GM12878 (cell line): ENCODE measurements at regions not wholly inside any gene's neighbourhood (a gene's known extent, or its start where the extent isn't known, plus 50 kb on each side); places are given as distances from the start of the nearest gene placed in this dataset.

Experiments used
- ATAC-seq: fragments of 200-7000 bp; cut with Tn5 transposase; 3 replicates; pipeline ENCODE4 v1.9.1; 2020; ENCODE audit warnings: mild to moderate bottlenecking, moderate library complexity
- BruUV-seq: library from RNA; stranded (reverse); fragments of 400-500 nt; replicated peaks from 2 replicates; lab custom pipeline; 2021; lab: Mats Ljungman, UMichigan
- CTCF ChIA-PET: fragments of 300-600 bp; sonication (Branson Sonifier 250); formaldehyde crosslinking; extraction: SDS; loops from one replicate; lab custom pipeline; 2021; ENCODE audit warnings: inconsistent platforms; lab: Yijun Ruan, JAX
- POLR2A ChIA-PET: fragments of 350-600 bp; formaldehyde crosslinking; extraction: SDS; loops from one replicate; lab custom pipeline; 2021; ENCODE audit warnings: inconsistent platforms; lab: Charles Lee
- RAD21 ChIA-PET: fragments of 300-600 bp; sonication (Branson Sonifier 250); formaldehyde crosslinking; loops from one replicate; lab custom pipeline; 2023; ENCODE audit warnings: antibody characterized with exemption; ENCODE audit not compliant: unreplicated experiment; lab: Charles Lee
- SMC1A ChIA-PET: fragments of 300-600 bp; sonication (Branson Sonifier 250); formaldehyde crosslinking; loops from one replicate; lab custom pipeline; 2023; ENCODE audit not compliant: unreplicated experiment, uncharacterized antibody; lab: Charles Lee
- DNase-seq: peaks from one replicate; pipeline ENCODE4 v3.0.0-alpha.2; 2011; ENCODE audit warnings: low read depth, low spot score
- FAIRE-seq: peaks from 3 replicates; lab custom pipeline; 2011; peaks lifted over from hg19 to GRCh38; lab: Jason Lieb, UNC
- H2AFZ ChIP-seq: 2 replicates; pipeline ENCODE4 v1.6.0; 2011; ENCODE audit warnings: low read depth, low read length, control low read depth; ENCODE audit not compliant: control insufficient read depth
- H3K27ac ChIP-seq: 2 replicates; pipeline ENCODE4 v1.5.1; 2011; ENCODE audit warnings: control low read depth; ENCODE audit not compliant: control insufficient read depth, insufficient read depth
- H3K27me3 ChIP-seq, 2 experiments: replicated peaks in 1 of 2; 2 replicates each; pipeline versions ENCODE4 v1.6.0 to v1.6.1; 2011; ENCODE audit warnings: low read length in 1 of 2; ENCODE audit not compliant: control insufficient read depth in 2 of 2, insufficient read depth in 2 of 2
- H3K36me3 ChIP-seq, 2 experiments: 2 replicates each; pipeline ENCODE4 v1.5.1; 2011; ENCODE audit warnings: low read length in 1 of 2; ENCODE audit not compliant: control insufficient read depth in 2 of 2, insufficient read depth in 2 of 2
- H3K4me1 ChIP-seq: 2 replicates; pipeline ENCODE4 v1.6.1; 2011; ENCODE audit warnings: mild to moderate bottlenecking, low read length, moderate library complexity, mixed read lengths; ENCODE audit not compliant: control insufficient read depth, insufficient read depth
- H3K4me2 ChIP-seq: 2 replicates; pipeline ENCODE4 v1.6.0; 2011; ENCODE audit warnings: control low read depth; ENCODE audit not compliant: control insufficient read depth, insufficient read depth
- H3K4me3 ChIP-seq: fragments of 200-600 bp; sonication (generic); 2 replicates; pipeline ENCODE4 v1.5.1; 2016
- H3K79me2 ChIP-seq: 2 replicates; pipeline ENCODE4 v1.6.0; 2011; ENCODE audit warnings: low read length; ENCODE audit not compliant: control insufficient read depth, insufficient read depth
- H3K9ac ChIP-seq: 2 replicates; pipeline ENCODE4 v1.8.0; 2011; ENCODE audit warnings: low read length, control low read depth, mixed read lengths; ENCODE audit not compliant: control insufficient read depth, insufficient read depth
- H3K9me3 ChIP-seq: replicated peaks from 3 replicates; pipeline ENCODE4 v1.5.1; 2011; ENCODE audit warnings: mild to moderate bottlenecking, low read length; ENCODE audit not compliant: control insufficient read depth, insufficient read depth
- H4K20me1 ChIP-seq: 2 replicates; pipeline ENCODE4 v1.6.0; 2011; ENCODE audit not compliant: control insufficient read depth, insufficient read depth
- BACH1 ChIP-seq: fragments of 450-650 bp; IDR thresholded peaks from 2 replicates; pipeline ENCODE4 v1.6.1; 2017; ENCODE audit warnings: mild to moderate bottlenecking, borderline replicate concordance
- CEBPB ChIP-seq, 2 experiments: fragments of 150-350 bp in 1 of 2; IDR thresholded peaks; 2 replicates each; pipeline ENCODE4 v1.6.1; 2012 to 2014; ENCODE audit warnings: low read depth in 2 of 2, low read length in 2 of 2, borderline replicate concordance in 1 of 2, inconsistent platforms in 1 of 2
- CHD4 ChIP-seq: fragments of 200-600 bp; sonication (generic); IDR thresholded peaks from 2 replicates; pipeline ENCODE4 v1.6.1; 2016; ENCODE audit warnings: mild to moderate bottlenecking
- EED ChIP-seq: sonication (generic); IDR thresholded peaks from 2 replicates; pipeline ENCODE4 v1.6.1; 2016; ENCODE audit warnings: antibody characterized with exemption, low read depth
- FOXK2 ChIP-seq: fragments of 450-650 bp; IDR thresholded peaks from 2 replicates; pipeline ENCODE4 v1.6.1; 2017; ENCODE audit warnings: mild to moderate bottlenecking, moderate library complexity
- HDAC6 ChIP-seq: fragments of 200-600 bp; sonication (generic); IDR thresholded peaks from one replicate; pipeline ENCODE4 v1.8.0; 2017; ENCODE audit warnings: antibody characterized with exemption; ENCODE audit not compliant: unreplicated experiment
- IRF4 ChIP-seq: IDR thresholded peaks from 2 replicates; pipeline ENCODE4 v1.6.1; 2011; ENCODE audit warnings: low read depth, low read length
- LARP7 ChIP-seq: fragments of 450-650 bp; IDR thresholded peaks from 2 replicates; pipeline ENCODE4 v1.6.1; 2017; ENCODE audit warnings: mild to moderate bottlenecking
- PAX5 ChIP-seq: IDR thresholded peaks from 2 replicates; pipeline ENCODE4 v1.6.1; 2011; ENCODE audit warnings: low read depth, low read length, borderline replicate concordance
- RFX5 ChIP-seq: IDR thresholded peaks from 2 replicates; pipeline ENCODE4 v1.6.1; 2011; ENCODE audit warnings: low read depth, low read length, improper control_type of control experiment
- SIN3A ChIP-seq: IDR thresholded peaks from 2 replicates; pipeline ENCODE4 v1.6.1; 2012; ENCODE audit warnings: low read depth, low read length, improper control_type of control experiment
- SRF ChIP-seq, 2 experiments: IDR thresholded peaks; 2 replicates each; pipeline ENCODE4 v1.6.1; 2011; ENCODE audit warnings: low read depth in 2 of 2, low read length in 2 of 2, mild to moderate bottlenecking in 1 of 2, moderate library complexity in 1 of 2
- SUPT20H ChIP-seq: IDR thresholded peaks from 2 replicates; pipeline ENCODE4 v1.6.1; 2011; ENCODE audit warnings: low read depth, mild to moderate bottlenecking, low read length, moderate library complexity, borderline replicate concordance; ENCODE audit not compliant: control insufficient read depth
- whole genome bisulfite sequencing: methylation state at CpG from one replicate; pipeline ENCODE4 v1.1.6; 2016; ENCODE audit warnings: low lambda C conversion rate; ENCODE audit not compliant: insufficient replicate concordance, insufficient coverage; ENCODE audit errors: missing lambda C conversion rate; 5-methylcytosine and 5-hydroxymethylcytosine counted together
- in situ Hi-C: fragments of 300-500 bp; cut with MboI; formaldehyde crosslinking; loops from 9 replicates; pipeline ENCODE4 v1.14.3; 2018; ENCODE audit warnings: mixed read lengths
- intact Hi-C: fragments of 100-400 bp; cut with micrococcal nuclease; formaldehyde crosslinking; loops from one replicate; pipeline ENCODE4 v1.14.2; 2022; ENCODE audit not compliant: unreplicated experiment
- TF ChIP-seq, protein P1 (sequence below): IDR thresholded peaks from 2 replicates; pipeline ENCODE4 v1.6.1; 2012; ENCODE audit warnings: low read depth, low read length, improper control_type of control experiment
- TF ChIP-seq, protein P2 (sequence below): fragments of 450-650 bp; IDR thresholded peaks from 2 replicates; pipeline ENCODE4 v1.6.1; 2018; ENCODE audit warnings: mild to moderate bottlenecking, low read depth, moderate library complexity; ENCODE audit not compliant: partially characterized antibody
- TF ChIP-seq, protein P3 (sequence below): IDR thresholded peaks from 2 replicates; pipeline ENCODE4 v1.6.1; 2012; ENCODE audit warnings: low read length, inconsistent platforms
- TF ChIP-seq, protein P4 (sequence below): fragments of 450-650 bp; IDR thresholded peaks from 2 replicates; pipeline ENCODE4 v1.6.1; 2017; ENCODE audit warnings: antibody characterized with exemption, mild to moderate bottlenecking, moderate library complexity
- TF ChIP-seq, protein P5 (sequence below): IDR thresholded peaks from 2 replicates; pipeline ENCODE4 v1.6.1; 2011; ENCODE audit warnings: borderline replicate concordance, low read depth, mild to moderate bottlenecking, moderate library complexity, mixed read lengths, low read length; ENCODE audit not compliant: insufficient read depth; ENCODE audit errors: extremely low read length

DNA sequence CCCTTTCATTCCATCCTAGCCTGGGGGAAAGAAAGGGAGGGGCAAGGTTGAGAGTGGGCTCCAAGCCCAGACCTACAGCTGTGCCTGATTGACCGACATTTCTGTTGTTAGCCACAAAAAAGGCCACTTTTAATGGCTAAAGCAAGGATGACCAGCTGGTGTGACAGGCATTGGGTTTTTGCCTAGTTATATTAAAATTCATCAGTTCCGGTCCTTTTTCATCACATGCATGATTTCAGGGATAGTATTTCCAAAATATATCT, 192.3 kb downstream of the ZNF326 start:
- Histone ChIP-seq H3K9ac (no peak overlapping the region), H3K79me2 (no peaks in the 10 kb centered on the region), H3K27ac (no peak overlapping the region), H2AFZ (no peak overlapping the region), H3K4me2 (no peak overlapping the region), H3K27me3 (0 out of 4 replicates have a peak, but pooled peaks cover 0 to 3% of the 10 kb centered on the region in 2 experiments), H3K36me3 (no peaks in the 10 kb centered on the region), H3K9me3 (no peaks in the 10 kb centered on the region), H3K4me3 (no peak overlapping the region), H4K20me1 (no peaks in the 10 kb centered on the region), H3K4me1 (no peaks in the 10 kb centered on the region)
- 2% methylated on average over 2 of the region's 2 CpGs for WGBS
- BruUV-seq = no TSS peak
- CTCF ChIA-PET = no interaction called here
- DNase-seq (no peak), ATAC-seq (no peak), FAIRE-seq (no peak)
- POLR2A ChIA-PET = no interaction called here
- in situ Hi-C loops (no loop called here), intact Hi-C loops (no loop called here)
- RAD21 ChIA-PET = no interaction called here
- SMC1A ChIA-PET = no interaction called here
- TF ChIP-seq HDAC6 = no peak
- no peak for TF ChIP-seq PAX5
- TF ChIP-seq SRF (IDR thresholded peaks at IDR 0.05; ENCODE audit: low read depth in 2 of 2, low read length in 2 of 2) = no peak
- TF ChIP-seq EED = no peak
- TF ChIP-seq, protein P1, sequence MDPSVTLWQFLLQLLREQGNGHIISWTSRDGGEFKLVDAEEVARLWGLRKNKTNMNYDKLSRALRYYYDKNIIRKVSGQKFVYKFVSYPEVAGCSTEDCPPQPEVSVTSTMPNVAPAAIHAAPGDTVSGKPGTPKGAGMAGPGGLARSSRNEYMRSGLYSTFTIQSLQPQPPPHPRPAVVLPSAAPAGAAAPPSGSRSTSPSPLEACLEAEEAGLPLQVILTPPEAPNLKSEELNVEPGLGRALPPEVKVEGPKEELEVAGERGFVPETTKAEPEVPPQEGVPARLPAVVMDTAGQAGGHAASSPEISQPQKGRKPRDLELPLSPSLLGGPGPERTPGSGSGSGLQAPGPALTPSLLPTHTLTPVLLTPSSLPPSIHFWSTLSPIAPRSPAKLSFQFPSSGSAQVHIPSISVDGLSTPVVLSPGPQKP = no peak
- no peak for TF ChIP-seq FOXK2
- TF ChIP-seq, protein P2, sequence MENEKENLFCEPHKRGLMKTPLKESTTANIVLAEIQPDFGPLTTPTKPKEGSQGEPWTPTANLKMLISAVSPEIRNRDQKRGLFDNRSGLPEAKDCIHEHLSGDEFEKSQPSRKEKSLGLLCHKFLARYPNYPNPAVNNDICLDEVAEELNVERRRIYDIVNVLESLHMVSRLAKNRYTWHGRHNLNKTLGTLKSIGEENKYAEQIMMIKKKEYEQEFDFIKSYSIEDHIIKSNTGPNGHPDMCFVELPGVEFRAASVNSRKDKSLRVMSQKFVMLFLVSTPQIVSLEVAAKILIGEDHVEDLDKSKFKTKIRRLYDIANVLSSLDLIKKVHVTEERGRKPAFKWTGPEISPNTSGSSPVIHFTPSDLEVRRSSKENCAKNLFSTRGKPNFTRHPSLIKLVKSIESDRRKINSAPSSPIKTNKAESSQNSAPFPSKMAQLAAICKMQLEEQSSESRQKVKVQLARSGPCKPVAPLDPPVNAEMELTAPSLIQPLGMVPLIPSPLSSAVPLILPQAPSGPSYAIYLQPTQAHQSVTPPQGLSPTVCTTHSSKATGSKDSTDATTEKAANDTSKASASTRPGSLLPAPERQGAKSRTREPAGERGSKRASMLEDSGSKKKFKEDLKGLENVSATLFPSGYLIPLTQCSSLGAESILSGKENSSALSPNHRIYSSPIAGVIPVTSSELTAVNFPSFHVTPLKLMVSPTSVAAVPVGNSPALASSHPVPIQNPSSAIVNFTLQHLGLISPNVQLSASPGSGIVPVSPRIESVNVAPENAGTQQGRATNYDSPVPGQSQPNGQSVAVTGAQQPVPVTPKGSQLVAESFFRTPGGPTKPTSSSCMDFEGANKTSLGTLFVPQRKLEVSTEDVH = no peak
- TF ChIP-seq, protein P3, sequence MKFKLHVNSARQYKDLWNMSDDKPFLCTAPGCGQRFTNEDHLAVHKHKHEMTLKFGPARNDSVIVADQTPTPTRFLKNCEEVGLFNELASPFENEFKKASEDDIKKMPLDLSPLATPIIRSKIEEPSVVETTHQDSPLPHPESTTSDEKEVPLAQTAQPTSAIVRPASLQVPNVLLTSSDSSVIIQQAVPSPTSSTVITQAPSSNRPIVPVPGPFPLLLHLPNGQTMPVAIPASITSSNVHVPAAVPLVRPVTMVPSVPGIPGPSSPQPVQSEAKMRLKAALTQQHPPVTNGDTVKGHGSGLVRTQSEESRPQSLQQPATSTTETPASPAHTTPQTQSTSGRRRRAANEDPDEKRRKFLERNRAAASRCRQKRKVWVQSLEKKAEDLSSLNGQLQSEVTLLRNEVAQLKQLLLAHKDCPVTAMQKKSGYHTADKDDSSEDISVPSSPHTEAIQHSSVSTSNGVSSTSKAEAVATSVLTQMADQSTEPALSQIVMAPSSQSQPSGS = no peak
- TF ChIP-seq CEBPB (IDR thresholded peaks at IDR 0.05; ENCODE audit: borderline replicate concordance in 1 of 2, low read depth in 2 of 2, low read length in 2 of 2) = no peak
- no peak for TF ChIP-seq SIN3A
- no peak for TF ChIP-seq RFX5
- TF ChIP-seq SUPT20H = no peak
- TF ChIP-seq, protein P4, sequence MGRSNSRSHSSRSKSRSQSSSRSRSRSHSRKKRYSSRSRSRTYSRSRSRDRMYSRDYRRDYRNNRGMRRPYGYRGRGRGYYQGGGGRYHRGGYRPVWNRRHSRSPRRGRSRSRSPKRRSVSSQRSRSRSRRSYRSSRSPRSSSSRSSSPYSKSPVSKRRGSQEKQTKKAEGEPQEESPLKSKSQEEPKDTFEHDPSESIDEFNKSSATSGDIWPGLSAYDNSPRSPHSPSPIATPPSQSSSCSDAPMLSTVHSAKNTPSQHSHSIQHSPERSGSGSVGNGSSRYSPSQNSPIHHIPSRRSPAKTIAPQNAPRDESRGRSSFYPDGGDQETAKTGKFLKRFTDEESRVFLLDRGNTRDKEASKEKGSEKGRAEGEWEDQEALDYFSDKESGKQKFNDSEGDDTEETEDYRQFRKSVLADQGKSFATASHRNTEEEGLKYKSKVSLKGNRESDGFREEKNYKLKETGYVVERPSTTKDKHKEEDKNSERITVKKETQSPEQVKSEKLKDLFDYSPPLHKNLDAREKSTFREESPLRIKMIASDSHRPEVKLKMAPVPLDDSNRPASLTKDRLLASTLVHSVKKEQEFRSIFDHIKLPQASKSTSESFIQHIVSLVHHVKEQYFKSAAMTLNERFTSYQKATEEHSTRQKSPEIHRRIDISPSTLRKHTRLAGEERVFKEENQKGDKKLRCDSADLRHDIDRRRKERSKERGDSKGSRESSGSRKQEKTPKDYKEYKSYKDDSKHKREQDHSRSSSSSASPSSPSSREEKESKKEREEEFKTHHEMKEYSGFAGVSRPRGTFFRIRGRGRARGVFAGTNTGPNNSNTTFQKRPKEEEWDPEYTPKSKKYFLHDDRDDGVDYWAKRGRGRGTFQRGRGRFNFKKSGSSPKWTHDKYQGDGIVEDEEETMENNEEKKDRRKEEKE = no peak
- no peak for TF ChIP-seq BACH1
- TF ChIP-seq LARP7 = no peak
- TF ChIP-seq CHD4 = no peak
- no peak for TF ChIP-seq IRF4
- TF ChIP-seq, protein P5, sequence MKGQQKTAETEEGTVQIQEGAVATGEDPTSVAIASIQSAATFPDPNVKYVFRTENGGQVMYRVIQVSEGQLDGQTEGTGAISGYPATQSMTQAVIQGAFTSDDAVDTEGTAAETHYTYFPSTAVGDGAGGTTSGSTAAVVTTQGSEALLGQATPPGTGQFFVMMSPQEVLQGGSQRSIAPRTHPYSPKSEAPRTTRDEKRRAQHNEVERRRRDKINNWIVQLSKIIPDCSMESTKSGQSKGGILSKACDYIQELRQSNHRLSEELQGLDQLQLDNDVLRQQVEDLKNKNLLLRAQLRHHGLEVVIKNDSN = no peak
